ENCODE measurements at regions not wholly inside any gene's neighbourhood (a gene's known extent, or its start where the extent isn't known, plus 50 kb on each side); places are given as distances from the start of the nearest gene placed in this dataset.
"Not testable (repeated sequence)": the region's sequence is repeated elsewhere in the genome, so short reads cannot be mapped to it uniquely, and the experiment has no call there.

- DNase-seq, result no peak
Observed at GRCh38 chr5:53373451-53374158, 106.8 kb upstream of the FST start.

- no peak for DNase-seq
Observed at GRCh38 chr5:53376853-53377252, 103.6 kb upstream of the FST start.

DNA sequence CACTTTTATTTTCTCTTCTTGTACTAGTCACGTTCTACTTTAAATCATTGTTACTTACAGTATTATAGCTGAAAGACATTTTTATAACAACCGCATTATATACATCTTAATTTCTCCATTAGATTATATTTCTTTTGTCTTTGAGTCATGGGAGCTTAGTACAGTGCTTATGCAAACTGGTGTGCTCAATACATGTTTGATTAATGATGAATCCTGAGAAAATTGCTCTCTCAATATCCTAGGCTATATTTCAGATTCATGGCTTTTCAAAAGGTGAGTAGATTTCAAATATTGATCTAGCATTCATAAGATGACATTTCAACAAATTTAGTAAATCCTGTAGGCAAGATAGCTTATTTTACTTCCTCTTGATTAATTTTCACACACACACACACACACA is 102.2 kb upstream of the FST start:
- DNase-seq, result no peak

GRCh38 chr5:53378590-53379247 is 101.7 kb upstream of the FST start:
- no peak for DNase-seq

DNA sequence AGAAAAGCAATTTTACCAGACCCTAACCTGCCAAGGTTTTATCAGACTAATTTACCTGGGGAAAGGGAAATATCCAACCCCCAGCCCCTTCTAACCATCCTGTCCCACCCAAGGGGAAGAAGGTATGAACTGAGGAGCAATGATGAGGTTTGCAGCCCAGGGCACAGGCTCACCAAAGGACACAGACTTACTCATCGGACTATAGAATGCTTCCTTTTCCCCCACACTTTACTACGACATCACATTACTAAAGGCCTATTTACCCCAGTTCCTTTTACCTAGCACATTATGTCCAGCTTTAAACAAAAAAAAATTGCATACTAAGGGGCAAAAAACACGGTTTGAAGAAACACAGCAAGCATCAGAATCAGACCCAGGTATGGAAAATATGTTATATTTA is 94.1 kb upstream of the FST start:
- DNase-seq, result no peak

- no peak for DNase-seq
Observed at GRCh38 chr5:53389093-53389492, 91.3 kb upstream of the FST start.

DNA sequence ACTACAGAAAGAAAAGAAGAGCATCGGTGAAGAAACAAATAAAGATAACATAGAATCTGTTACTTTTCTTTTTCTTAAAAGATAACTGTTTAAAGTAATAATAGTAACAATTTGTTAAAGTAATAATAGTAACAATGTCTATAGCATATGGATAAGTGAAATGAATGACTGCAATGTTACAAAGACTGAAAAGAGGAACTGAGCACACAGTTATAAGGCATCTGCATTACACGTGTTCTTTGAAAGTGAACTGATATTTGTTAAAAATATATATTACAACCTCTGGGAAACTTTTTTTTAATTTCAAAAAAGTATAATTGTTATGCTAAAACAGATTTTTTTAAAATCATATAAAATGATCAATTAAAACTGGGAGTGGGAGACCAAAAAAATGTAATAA is 88.4 kb upstream of the FST start:
- no peak for DNase-seq

DNA sequence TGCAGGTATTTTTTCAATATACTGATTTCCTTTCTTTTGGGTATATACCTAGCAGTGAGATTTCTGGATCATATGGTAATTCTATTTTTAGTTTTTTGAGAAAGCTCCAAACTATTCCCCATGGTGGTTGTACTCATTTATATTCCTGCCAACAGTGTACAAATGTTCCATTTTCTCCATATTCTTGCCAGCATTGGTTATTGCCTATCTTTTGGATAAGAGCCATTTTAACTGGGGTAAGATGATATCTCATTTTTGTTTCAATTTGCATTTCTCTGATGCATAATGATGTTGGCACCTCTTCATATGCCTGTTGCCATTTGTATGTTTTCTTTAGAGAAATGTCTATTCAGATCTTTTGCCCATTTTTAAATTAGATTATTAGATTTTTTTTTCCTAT is 85.6 kb upstream of the FST start:
- DNase-seq, result no peak

DNA sequence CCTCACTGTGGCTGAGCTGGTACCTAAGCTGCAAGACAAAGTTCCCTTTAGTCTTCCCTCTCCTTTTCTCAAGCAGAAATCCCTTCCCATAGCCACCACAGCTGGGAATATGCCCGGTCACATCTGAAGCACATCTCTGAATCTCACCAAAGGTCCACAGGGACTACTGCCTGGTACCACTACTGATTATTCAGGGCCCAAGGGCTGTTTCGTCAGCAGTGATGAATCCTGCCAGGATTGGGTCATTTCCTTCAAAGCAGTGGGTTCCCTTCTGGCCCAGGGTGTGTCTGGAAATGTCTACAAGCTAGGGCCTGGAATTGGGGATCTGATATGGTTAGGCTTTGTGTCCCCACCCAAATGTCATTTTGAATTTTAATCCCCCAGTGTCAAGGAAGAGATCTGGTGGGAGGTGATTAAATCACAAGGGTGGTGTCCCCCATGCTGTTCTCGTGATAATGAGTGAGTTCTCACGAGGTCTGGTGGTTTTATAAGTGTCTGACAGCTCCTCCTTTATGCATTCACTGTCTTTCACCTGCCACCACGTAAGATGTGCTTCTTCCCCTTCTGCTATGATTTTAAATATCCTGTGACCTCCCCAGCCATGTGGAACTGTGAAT is 83.2 kb upstream of the FST start:
- no peak for DNase-seq

DNA sequence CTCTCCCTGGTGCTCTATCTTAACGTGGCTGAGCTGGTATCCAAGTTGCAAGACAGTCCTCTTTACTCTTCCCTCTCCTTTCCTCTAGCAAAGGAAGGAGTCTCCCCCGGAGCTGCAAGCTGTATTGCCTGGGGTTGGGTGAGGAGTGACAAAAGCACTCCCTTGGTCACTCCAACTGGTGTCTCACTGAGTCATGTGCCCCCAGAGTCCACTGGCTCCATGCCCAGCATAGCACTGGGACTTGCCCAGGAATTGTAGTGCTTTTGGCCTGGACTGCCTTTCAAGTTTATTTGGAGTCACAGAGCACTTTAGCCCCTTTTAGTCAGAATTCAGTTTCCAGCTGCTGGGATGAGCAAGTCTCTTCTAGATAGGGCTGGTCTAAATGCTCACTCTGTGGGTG is 82.6 kb upstream of the FST start:
- DNase-seq, result no peak

GRCh38 chr5:53399926-53400697 is 80.3 kb upstream of the FST start:
- no peak for DNase-seq

- DNase-seq, result no peak
Observed at GRCh38 chr5:53403291-53403690, 77.1 kb upstream of the FST start.

DNA sequence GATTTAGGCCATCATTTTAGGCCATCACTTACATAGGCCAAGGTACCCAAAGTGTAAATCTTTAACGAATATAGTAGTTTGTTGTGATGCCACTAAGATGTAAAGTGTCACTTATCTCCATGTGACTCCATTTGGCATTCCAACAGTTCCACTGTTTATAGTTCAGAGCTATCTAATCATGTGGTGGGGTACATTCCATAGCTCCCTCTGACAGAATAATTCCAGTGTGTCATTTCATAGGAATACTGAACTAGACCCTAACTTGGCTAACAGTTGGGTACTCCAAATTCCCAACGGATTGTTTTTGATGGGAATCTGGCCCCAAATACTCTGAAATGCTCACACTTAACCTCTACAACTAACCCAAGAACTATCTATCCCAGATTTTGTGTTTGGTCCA is 76.7 kb upstream of the FST start:
- DNase-seq, result no peak

- no peak for DNase-seq
Observed at GRCh38 chr5:53405396-53405795, 75.0 kb upstream of the FST start.

DNA sequence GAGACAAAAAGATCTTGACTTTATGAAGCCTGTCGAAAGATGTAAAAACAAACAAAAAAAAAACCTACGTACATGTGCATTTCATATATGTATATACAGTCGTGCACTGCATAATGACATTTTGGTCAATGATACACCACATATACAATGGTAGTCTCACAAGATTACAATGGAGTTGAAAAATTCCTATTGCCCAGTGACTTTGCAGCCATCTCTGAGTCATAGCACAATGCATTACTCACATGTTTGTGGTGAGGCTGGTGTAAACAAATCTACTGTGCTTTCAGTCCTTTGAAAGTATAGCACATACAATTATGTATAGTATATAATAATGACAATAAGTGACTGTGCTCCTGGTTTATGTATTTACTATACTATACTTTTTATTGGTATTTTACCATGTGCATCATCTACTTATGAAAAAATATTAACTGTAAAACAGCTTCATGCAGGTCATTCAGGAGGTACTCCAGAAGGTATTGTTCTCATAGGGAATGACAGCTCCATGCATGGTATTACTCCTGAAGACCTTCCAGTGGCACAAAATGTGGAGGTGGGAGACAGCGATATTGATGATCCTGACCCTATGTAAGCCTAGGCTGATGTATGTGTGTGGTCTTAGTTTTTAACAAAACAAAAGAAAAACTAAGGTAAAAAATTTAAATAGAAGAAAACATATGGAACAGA is 73.7 kb upstream of the FST start:
- no peak for DNase-seq

- no peak for DNase-seq
Observed at GRCh38 chr5:53407373-53407772, 73.1 kb upstream of the FST start.

DNA sequence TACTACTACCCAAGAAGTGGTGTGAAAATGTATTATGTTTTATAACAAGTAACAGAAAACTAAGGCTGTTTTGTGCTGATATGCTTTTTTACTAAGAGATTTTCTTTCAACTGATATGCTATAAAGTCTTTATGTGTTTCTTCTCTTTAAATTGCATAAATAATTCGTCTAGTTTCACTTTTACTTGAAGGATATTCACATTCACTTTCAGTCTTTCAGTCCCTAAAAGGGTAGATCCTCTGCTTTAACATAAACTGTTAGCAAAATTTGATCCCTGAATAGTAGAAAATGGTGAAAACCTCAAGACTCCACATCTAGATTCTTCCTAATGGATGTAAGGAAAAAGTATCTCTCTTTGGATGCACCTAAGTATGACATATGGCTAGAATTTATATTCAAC is 69.0 kb upstream of the FST start:
- DNase-seq, result no peak

- DNase-seq, result not testable (repeated sequence)
Observed at GRCh38 chr5:53412499-53412898, 67.9 kb upstream of the FST start.

- no peak for DNase-seq
Observed at GRCh38 chr5:53416144-53416738, 64.2 kb upstream of the FST start.

DNA sequence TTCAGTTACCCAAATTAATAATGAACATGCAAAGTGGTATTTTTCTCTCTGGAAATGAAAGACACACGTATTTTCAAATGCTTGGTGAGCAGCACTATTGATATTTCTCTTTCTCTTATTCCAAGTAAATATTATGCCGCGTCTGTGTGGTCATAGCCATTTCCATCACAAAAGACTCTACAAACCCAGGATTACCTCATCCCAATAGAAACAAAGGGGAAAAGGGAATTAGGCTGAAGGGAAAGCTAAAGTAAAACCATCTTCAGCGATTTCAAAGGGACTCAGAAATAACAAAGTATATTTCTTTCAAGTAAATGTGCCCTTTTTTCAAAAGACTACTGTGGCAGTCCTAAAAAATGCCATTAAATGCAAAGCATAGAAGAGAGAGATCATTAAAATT is 62.0 kb upstream of the FST start:
- no peak for DNase-seq

DNA sequence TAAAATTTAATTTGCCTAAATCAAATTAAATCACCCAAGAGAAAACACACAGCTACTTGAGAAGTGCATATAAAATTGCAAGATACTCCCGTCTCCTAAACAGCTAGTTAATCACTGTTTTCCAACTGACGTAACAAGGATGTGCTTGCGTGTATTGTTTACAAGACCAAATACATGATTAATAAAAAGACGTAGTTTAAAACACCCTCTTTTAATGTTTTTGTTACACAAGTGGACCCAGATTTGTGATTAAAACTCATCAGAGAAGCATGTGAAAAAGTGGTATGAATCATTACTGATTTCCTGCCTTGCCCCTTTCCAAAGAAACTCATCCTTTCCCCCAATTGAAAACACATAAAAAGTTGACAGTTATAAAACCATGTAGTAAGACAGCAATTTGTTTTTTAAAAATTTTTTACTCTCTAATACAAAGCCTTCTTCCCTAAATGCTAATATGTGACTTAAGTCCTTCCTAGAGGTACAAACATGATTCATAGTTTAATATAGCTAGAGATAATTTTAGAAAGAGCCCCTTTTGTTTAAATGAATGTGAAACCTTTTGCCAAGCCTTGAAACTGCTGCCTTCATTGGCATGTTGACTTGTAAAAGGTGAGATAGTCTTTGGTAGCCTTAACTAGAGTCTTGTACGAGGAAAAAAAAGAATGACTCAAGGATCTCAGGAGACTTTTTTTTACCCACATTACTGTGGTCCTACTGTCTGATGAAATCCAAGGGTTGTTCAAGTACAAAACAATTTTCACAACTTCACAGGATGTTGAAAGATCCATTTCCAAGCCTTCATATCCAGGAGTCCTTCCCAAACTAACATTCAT is 61.4 kb upstream of the FST start:
- no peak for DNase-seq

DNA sequence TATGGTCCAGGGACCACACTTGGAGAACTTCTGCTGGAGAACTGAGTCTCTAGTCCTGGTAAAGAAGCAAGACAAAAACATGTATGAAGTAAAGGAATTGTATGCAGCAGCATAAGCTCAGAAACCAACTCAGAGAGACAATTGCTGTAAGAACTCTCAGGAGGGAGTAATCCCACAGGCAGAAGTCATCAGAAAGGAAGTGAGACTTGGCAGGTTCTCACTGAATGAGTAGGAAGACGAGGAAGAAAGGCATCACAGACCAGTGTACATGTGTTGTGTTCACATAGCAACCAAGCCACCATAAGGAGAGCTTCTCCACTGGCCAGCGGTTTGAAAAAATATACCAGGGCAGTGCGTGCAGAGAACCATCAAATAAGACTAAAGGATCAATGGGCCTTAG is 57.9 kb upstream of the FST start:
- no peak for DNase-seq
